ENCODE measurements at regions not wholly inside any gene's neighbourhood (a gene's known extent, or its start where the extent isn't known, plus 50 kb on each side); places are given as distances from the start of the nearest gene placed in this dataset.

- no peak for DNase-seq
These were observed 745.9 kb upstream of the ACVR2A start for GRCh38 chr2:147098940-147099339.

- no peak for DNase-seq
These were observed 747.1 kb upstream of the ACVR2A start for GRCh38 chr2:147097747-147098146.

GRCh38 chr2:147096671-147097070, 748.2 kb upstream of the ACVR2A start:
- DNase-seq, result no peak

GRCh38 chr2:147095376-147095775, 749.5 kb upstream of the ACVR2A start:
- DNase-seq, result no peak

- DNase-seq, result no peak
These were observed 750.8 kb upstream of the ACVR2A start for GRCh38 chr2:147094077-147094476.

- no peak for DNase-seq
These were observed 752.6 kb upstream of the ACVR2A start for GRCh38 chr2:147092266-147092665.

GRCh38 chr2:147091448-147091847, 753.4 kb upstream of the ACVR2A start:
- no peak for DNase-seq

GRCh38 chr2:147088871-147089270, 756.0 kb upstream of the ACVR2A start:
- no peak for DNase-seq

- no peak for DNase-seq
These were observed 758.1 kb upstream of the ACVR2A start for GRCh38 chr2:147086715-147087114.

- no peak for DNase-seq
These were observed 761.2 kb upstream of the ACVR2A start for GRCh38 chr2:147083664-147084063.

- DNase-seq, result no peak
These were observed 761.8 kb upstream of the ACVR2A start for GRCh38 chr2:147082850-147083522.

- DNase-seq, result no peak
These were observed 763.0 kb upstream of the ACVR2A start for GRCh38 chr2:147081831-147082230.

- no peak for DNase-seq
These were observed 768.2 kb upstream of the ACVR2A start for GRCh38 chr2:147076634-147077033.

- DNase-seq, result no peak
These were observed 776.8 kb upstream of the ACVR2A start for GRCh38 chr2:147068071-147068470.

GRCh38 chr2:147067136-147067535, 777.7 kb upstream of the ACVR2A start:
- no peak for DNase-seq

- no peak for DNase-seq
These were observed 782.8 kb upstream of the ACVR2A start for GRCh38 chr2:147062073-147062472.

GRCh38 chr2:147061269-147061668, 783.6 kb upstream of the ACVR2A start:
- no peak for DNase-seq

GRCh38 chr2:147057892-147058490, 786.8 kb upstream of the ACVR2A start:
- DNase-seq, result no peak

GRCh38 chr2:147051814-147052213, 793.0 kb upstream of the ACVR2A start:
- no peak for DNase-seq

GRCh38 chr2:147051248-147051647, 793.6 kb upstream of the ACVR2A start:
- no peak for DNase-seq

- no peak for DNase-seq
These were observed 794.9 kb upstream of the ACVR2A start for GRCh38 chr2:147049957-147050356.

GRCh38 chr2:147046473-147046872, 798.4 kb upstream of the ACVR2A start:
- no peak for DNase-seq

- no peak for DNase-seq
These were observed 799.7 kb upstream of the ACVR2A start for GRCh38 chr2:147045113-147045512.

- DNase-seq, result no peak
These were observed 803.7 kb upstream of the ACVR2A start for GRCh38 chr2:147041121-147041494.
